Stimulated activated naive CD8-positive, alpha-beta T cell treated with anti-CD3 and anti-CD28 coated beads, Interleukin-15, amount 100 ng/mL, for 72 hours (primary cell): ENCODE measurements at regions not wholly inside any gene's neighbourhood (a gene's known extent, or its start where the extent isn't known, plus 50 kb on each side); places are given as distances from the start of the nearest gene placed in this dataset.
A peak's percentile ranks its signal among the peaks of the same experiment; 100 is the strongest.

ENCODE experiments used
- ATAC-seq: fragments of 150-1000 bp; cut with Tn5 transposase; 2 replicates; pipeline ENCODE4 v1.10.0; 2021; ENCODE audit warnings: mild to moderate bottlenecking, moderate library complexity
- DNase-seq, 2 donors: peaks; one replicate each; pipeline ENCODE4 v3.0.0; 2021 to 2022
- H3K27ac Mint-ChIP-seq, 2 donors: one replicate each; pipeline ENCODE4 v1.8.0; 2022; ENCODE audit warnings: mild to moderate bottlenecking in 2 of 2, mixed read lengths in 2 of 2, moderate library complexity in 2 of 2
- H3K27me3 Mint-ChIP-seq: one replicate; pipeline ENCODE4 v1.8.0; 2022; ENCODE audit warnings: mixed read lengths
- H3K4me1 Mint-ChIP-seq: one replicate; pipeline ENCODE4 v1.8.0; 2022; ENCODE audit warnings: mild to moderate bottlenecking, mixed read lengths
- H3K4me3 Mint-ChIP-seq, 2 donors: one replicate each; pipeline ENCODE4 v1.8.0; 2022; ENCODE audit warnings: mild to moderate bottlenecking in 2 of 2, mixed read lengths in 2 of 2, moderate library complexity in 1 of 2
- H3K9me3 Mint-ChIP-seq, 2 donors: one replicate each; pipeline ENCODE4 v1.8.0; 2022; ENCODE audit warnings: mixed read lengths in 2 of 2

DNA sequence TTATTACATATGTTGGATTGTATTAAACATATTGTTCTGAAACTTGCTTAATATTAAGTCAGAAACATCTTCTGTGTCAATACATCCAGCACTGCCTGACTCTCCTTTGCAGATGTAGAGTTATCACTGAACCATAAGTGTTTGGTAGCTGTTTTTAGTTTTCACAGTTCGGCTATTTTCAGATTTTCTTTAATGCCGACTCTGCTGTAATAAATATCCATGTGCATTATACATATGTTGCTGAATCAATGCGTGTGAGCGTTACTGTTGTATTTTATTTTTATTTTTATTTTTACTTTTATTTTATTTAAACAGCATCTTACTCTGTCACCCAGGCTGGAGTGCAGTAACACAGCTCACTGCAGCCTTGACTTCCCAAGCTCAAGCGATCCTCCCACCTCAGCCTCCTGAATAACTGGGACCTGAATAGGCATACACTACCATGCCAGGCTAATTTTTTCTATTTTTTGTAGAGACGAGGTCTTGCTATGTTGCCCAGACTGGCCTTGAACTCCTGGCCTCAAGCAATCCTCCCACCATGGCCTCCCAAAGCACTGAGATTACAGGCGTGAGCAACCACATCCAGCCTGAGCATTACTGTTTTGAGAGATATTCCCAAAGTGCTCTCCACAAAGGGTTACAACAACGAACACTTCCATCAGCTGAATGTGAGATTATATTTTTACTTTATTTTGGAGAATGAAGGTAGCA, 50.7 kb upstream of the NOCT start:
- Mint-ChIP-seq H3K9me3 (no peaks in the 10 kb centered on the region), H3K4me1 (no peaks in the 10 kb centered on the region), H3K4me3 (no peak overlapping the region), H3K27me3 (no peaks in the 10 kb centered on the region), H3K27ac (no peak overlapping the region)
- DNase-seq (no peak), ATAC-seq (no peak)

DNA sequence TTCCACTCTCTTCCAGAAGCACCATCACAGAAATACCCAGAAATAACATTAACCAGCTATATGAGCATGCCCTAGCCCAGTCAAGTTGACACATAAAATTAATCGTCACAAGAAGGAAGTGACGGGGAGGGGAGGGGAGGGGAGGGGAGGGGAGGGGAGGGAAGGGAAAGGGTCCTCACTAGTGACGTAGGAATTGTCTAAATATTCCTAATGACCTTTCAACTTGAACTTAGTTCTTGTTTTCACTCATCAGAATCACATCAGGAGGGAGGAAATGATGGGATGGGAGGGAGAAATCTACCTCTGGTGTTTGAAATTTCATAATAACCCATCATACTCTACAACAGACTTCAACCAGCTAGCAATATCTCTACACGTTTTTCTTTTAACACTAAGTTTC, 52.2 kb upstream of the NOCT start:
- DNase-seq (no peak), ATAC-seq (no peak)
- no peaks in the 10 kb centered on the region for H3K27me3 Mint-ChIP-seq
- H3K4me1 Mint-ChIP-seq: peaks cover 2% of the 10 kb centered on the region
- no peak overlapping the region for H3K4me3 Mint-ChIP-seq
- no peaks in the 10 kb centered on the region for H3K9me3 Mint-ChIP-seq
- H3K27ac Mint-ChIP-seq: no peak overlapping the region

DNA sequence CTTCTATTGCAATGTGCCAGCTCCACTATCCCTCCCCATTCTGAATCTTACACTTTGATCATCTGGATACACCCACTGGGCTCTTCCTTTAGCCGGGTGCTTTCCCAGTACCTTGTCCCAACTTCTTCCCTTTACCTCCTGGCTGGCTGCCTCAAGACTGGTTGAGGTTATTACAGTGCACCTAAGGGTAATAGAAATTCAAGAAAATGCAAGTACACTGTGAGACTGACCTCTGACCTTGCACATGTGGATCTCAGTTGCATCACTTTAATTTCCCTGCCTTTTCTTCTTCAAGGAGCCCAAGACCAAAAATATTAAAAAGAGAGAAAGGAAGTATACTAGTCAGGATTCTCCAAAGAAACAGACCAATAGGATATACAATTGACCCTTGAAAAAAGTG, 53.9 kb upstream of the NOCT start:
- Mint-ChIP-seq H3K27ac (no peak overlapping the region), H3K4me1 (peaks cover 5% of the 10 kb centered on the region), H3K27me3 (no peaks in the 10 kb centered on the region), H3K4me3 (no peak overlapping the region), H3K9me3 (no peaks in the 10 kb centered on the region)
- DNase-seq (no peak), ATAC-seq (no peak)

DNA sequence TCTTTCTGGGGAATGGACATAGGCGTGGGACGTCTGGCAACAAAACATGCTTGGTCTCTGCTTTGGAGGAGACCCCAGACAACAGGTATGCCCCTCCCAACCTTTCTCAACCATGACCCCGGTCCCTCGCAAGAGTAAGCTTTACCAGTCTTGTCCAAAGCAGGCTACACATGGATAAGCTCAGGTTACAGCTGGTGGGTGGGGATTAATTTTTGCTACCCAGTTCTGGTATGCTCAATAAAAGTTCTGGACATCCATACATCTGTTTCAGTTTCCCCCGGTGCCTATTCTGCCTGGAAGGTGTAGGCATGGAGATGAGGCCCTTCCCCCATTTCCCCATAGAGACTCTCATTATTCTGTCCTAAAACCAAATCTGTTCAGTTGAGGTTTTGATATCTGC, 54.5 kb upstream of the NOCT start:
- no peaks in the 10 kb centered on the region for H3K27me3 Mint-ChIP-seq
- H3K27ac Mint-ChIP-seq: no peak overlapping the region
- ATAC-seq: no peak
- no peak overlapping the region for H3K4me3 Mint-ChIP-seq
- H3K4me1 Mint-ChIP-seq: peaks cover 5% of the 10 kb centered on the region
- H3K9me3 Mint-ChIP-seq: no peaks in the 10 kb centered on the region
- DNase-seq: no peak

DNA sequence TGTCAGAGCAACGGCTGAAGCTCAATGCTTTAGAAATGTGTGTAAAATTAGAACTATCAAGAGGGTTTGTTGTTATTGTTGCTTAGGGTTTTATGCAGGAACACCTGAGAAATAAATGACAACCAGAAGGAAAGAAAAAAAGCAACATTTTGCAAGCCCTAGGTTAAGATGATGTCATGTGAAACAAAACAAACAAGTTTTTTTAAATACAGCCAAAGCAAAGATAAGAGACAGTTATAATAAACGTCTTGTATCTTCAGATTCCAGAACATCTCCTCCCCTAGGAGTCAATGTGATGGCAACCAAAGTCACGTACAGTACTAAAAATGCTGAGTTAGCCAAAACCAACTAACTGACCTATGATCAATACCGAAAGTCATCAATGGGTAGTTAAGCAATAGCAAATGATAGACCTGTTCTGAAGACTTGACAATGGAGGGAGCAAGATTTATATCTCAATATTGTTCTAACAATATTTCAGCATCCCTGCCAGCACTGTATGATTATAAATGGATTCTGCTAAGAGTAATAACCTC, 55.3 kb upstream of the NOCT start:
- H3K27ac Mint-ChIP-seq: no peak overlapping the region
- ATAC-seq (no peak), DNase-seq (no peak)
- H3K27me3 Mint-ChIP-seq: no peaks in the 10 kb centered on the region
- H3K4me3 Mint-ChIP-seq: no peak overlapping the region
- H3K4me1 Mint-ChIP-seq: peaks cover 5% of the 10 kb centered on the region
- no peaks in the 10 kb centered on the region for H3K9me3 Mint-ChIP-seq

DNA sequence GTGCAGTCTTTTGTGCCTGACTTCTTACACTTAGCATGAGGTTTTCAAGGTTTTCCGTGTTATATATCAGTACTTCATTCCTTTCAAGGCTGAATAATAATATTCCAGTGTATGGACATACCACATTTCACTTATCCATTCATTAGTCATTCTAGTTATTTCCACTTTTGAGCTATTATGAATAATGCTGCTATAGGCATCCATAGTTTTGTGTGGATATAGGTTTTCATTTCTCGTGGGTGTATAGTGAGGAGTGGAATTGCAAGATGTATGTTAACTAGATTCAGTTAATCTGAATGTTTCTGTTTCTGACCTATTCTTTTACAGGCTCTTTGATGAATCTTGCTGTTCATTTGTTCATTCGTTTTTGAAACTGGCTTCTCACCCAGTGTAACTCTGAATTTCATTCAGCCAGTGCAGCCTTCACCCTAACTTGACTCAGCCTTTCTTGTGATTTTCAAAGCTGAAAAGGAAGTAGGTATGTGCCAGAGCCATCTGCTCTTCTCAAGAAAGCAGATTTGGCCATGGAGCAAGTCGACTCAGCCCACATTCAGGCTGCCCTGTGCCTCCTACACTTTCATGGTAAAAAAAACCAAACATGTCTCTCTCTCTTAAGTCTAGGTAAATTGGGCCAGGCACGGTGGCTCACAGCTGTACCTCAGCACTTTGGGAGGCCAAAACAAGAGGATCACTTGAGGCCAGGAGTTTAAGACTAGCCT, 56.3 kb upstream of the NOCT start:
- H3K4me3 Mint-ChIP-seq: no peak overlapping the region
- no peak overlapping the region for H3K27ac Mint-ChIP-seq
- H3K27me3 Mint-ChIP-seq: no peaks in the 10 kb centered on the region
- no peaks in the 10 kb centered on the region for H3K9me3 Mint-ChIP-seq
- DNase-seq: no peak
- no peak for ATAC-seq
- peaks cover 5% of the 10 kb centered on the region for H3K4me1 Mint-ChIP-seq

DNA sequence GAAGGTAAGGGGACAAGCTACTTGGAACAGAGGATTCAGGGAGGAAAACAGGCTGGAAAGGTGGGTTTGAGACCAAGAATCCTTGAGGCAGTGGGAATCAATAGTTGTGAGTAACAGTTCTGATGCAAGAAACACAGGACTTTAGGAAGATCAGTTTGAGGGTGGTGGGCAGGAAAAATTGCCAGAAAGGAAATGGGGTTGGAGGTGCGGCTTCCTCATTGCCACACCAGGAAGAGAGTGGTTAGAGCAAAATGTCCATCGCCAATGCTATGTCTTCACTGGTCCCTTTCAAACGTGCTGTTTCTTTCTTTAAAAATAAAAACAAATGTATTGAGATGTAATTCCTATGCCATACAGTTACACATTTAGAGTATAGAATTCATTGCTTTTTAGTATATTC, 57.1 kb upstream of the NOCT start:
- Mint-ChIP-seq H3K27ac (no peak overlapping the region), H3K9me3 (no peaks in the 10 kb centered on the region), H3K4me1 (peaks cover 5% of the 10 kb centered on the region), H3K4me3 (no peak overlapping the region), H3K27me3 (no peaks in the 10 kb centered on the region)
- DNase-seq (no peak), ATAC-seq (no peak)

DNA sequence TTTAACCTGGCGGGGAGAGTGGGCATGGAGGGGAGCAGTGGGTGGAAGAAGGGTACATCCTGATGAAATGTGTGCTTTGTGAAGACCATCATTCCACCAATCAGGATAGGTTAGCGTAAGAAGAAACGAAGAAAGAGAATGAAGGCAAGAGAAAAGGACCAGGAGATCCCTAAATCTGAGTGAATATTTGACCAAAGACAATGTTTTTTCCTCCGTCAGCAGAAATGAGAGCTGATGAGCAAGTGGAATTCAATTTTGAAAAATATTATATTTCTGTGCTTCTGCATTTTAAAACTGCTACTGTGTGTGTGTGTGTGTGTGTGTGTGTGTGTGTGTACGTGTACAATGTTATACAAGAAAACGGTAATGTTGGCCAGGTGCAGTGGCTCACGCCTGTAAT, 58.3 kb upstream of the NOCT start:
- H3K27me3 Mint-ChIP-seq: no peaks in the 10 kb centered on the region
- no peak overlapping the region for H3K4me3 Mint-ChIP-seq
- DNase-seq (no peak), ATAC-seq (no peak)
- H3K27ac Mint-ChIP-seq: no peak overlapping the region
- no peaks in the 10 kb centered on the region for H3K9me3 Mint-ChIP-seq
- peaks cover 5% of the 10 kb centered on the region for H3K4me1 Mint-ChIP-seq

DNA sequence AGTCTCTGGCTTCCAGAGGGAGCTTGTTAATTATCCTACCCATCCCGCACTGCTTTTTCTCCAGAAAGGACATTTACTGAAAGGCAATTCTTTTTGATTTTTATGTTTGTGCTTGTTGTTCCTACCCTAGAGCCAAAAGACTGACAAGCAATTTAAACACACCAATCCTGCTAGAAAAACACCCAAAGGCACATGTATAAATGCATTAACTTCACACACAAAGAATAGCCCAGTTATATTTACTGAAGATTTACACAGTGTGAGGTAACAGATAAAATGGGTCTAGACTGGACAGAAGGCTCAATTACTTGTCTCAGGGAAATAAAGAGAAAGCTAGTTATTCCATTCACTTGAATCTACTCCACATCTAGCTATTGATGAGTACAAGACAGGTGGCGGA, 61.2 kb upstream of the NOCT start:
- Mint-ChIP-seq H3K27ac (no peak overlapping the region), H3K27me3 (no peaks in the 10 kb centered on the region), H3K9me3 (no peaks in the 10 kb centered on the region), H3K4me1 (peaks cover 5% of the 10 kb centered on the region), H3K4me3 (no peak overlapping the region)
- DNase-seq (no peak), ATAC-seq (no peak)

DNA sequence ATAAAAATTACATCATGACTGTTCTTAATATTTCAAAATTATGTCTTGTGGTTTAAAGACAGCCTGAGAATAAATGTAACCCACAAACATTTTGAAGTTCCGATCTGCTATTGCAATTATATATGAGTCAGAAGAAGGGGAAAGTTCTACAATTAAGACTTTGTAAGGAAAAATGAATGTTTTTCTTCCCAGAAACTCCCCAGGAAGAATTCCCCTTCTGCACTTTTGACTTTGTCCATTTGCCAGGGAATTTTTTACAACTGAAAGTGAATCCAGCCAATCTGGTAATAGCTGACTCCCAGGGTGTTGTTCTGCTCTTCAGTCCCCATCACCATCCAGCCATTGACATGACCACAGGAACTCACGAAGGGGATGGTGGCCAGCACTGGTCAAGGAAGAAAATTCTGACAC, 61.6 kb upstream of the NOCT start:
- no peaks in the 10 kb centered on the region for H3K9me3 Mint-ChIP-seq
- no peak for ATAC-seq
- H3K4me1 Mint-ChIP-seq: peaks cover 5% of the 10 kb centered on the region
- DNase-seq: no peak
- H3K4me3 Mint-ChIP-seq: no peak overlapping the region
- H3K27ac Mint-ChIP-seq: no peak overlapping the region
- H3K27me3 Mint-ChIP-seq: no peaks in the 10 kb centered on the region

DNA sequence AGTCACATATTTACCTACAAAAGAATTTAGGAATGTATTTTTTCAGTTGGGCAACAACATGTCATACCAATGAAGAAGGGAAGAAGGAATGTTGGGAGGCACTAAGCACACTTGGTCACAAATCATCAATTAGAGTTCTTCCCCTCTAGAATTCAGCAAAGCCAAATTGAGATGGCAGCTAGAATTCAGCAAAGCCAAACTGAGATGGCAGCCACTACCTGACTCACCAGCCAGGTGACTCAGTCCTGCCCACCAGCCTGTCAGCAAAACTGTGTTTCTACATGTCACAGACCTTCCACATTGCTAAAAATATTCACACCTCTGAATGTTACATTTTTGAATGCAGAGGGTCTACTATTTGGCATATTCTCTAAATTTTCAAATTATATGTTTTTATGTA, 63.2 kb upstream of the NOCT start:
- no peaks in the 10 kb centered on the region for H3K4me1 Mint-ChIP-seq
- peak; percentile 69 for ATAC-seq
- H3K4me3 Mint-ChIP-seq: no peak overlapping the region
- H3K27me3 Mint-ChIP-seq: no peaks in the 10 kb centered on the region
- DNase-seq: peak in 1 of 2 donors; percentile 14
- no peak overlapping the region for H3K27ac Mint-ChIP-seq
- no peaks in the 10 kb centered on the region for H3K9me3 Mint-ChIP-seq

DNA sequence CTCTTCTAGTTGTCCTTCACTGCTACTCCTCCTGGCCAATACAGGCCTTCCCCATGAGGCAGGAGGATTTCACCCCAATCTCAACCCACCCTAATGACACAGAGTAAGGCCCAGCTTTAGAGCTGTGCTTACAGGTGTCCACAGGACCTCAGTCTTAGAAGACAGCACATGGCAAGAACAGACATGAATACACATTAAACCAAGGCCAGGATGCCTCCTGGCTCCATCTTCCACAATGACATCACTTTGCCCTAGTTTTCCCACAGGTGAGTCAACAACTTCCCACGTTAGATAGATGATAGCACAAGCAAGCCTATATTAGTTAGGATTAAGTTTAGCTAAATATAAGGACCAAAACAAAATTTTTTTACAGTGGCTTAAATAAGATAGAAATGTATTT, 63.8 kb upstream of the NOCT start:
- Mint-ChIP-seq H3K9me3 (no peaks in the 10 kb centered on the region), H3K4me3 (no peak overlapping the region), H3K27me3 (no peaks in the 10 kb centered on the region), H3K4me1 (no peaks in the 10 kb centered on the region), H3K27ac (peak overlapping the region in 1 of 2 donors; percentile 85)
- DNase-seq: no peak
- no peak for ATAC-seq

DNA sequence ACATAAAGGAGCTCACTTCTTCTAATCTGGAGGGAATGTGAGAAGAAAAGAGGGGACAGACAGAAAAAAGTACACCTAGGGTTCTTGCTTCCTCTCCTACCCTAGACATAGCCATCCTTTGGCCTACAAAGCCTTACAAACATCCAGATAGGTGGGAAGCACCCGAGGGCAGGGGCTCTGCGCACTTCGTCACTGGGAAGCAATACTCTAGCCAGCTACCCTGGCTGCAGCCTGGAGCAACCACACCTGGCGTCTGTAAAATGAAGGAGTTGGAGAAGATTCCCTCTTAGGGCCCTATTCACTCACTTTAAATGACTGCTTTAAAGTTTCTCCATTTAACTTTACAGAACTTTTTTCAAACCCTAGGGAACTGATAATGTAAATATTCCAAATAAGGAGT, 65.7 kb upstream of the NOCT start:
- DNase-seq (no peak), ATAC-seq (no peak)
- Mint-ChIP-seq H3K4me3 (no peak overlapping the region), H3K9me3 (no peaks in the 10 kb centered on the region), H3K27ac (no peak overlapping the region), H3K4me1 (no peaks in the 10 kb centered on the region), H3K27me3 (no peaks in the 10 kb centered on the region)

DNA sequence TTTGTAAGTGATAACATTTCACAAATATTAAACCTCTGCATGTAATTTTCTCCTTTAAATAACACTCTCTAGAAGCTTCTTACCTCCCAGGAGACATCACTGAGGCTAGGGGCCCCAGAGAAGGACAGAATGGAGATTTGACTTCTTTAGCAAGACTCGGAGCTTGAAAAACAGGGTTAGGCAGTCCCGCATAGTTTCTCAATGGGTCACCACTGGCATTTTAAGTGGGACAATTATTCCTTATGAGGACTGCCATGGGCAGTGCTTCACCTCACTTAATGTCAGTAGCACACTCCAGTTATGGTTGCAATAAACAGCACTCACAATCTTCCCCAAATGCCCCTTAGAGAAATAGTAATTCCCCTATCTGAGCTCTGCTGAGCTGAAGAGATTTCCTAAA, 66.7 kb upstream of the NOCT start:
- DNase-seq (no peak), ATAC-seq (no peak)
- H3K4me3 Mint-ChIP-seq: no peak overlapping the region
- H3K4me1 Mint-ChIP-seq: no peaks in the 10 kb centered on the region
- H3K27ac Mint-ChIP-seq: no peak overlapping the region
- no peaks in the 10 kb centered on the region for H3K27me3 Mint-ChIP-seq
- H3K9me3 Mint-ChIP-seq: no peaks in the 10 kb centered on the region

DNA sequence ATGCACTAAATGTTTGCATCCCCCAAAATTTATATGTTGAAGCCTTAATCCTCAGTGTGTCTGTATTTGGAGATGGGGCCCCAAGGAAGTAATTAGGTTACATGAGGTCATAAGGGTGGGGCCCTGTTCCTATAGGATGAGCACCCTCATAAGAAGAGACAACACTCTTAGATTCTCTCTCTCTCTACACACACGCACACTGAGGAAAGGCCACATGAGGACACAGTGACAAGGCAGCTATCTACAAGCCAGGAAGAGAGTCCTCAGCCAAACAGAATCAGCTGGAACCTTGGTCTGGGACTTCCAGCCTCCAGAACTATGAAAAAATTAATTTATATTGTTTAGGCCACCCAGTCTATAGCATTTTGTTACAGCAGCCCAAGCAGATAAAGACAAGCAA, 69.3 kb upstream of the NOCT start:
- Mint-ChIP-seq H3K9me3 (no peaks in the 10 kb centered on the region), H3K4me3 (no peak overlapping the region), H3K4me1 (no peaks in the 10 kb centered on the region), H3K27ac (no peak overlapping the region), H3K27me3 (no peaks in the 10 kb centered on the region)
- ATAC-seq (no peak), DNase-seq (no peak)

DNA sequence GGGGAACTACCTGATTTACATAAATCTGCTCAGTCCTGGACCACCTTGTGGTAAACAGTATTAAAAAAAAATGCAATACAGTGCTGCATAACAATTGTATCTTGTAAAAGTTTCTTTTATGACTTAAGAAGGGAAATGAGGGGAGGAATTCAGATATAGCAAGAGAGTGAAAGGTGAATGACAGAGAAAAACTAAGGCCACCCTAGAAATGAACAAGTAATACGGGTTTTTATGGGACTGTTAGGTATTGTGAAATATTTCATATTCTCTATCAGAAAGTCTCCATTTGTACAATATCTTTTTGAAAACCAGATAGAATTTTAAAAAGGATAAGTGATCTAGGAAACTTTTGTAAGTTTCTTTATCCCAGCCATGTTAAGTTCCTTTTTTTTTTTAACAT, 69.7 kb upstream of the NOCT start:
- Mint-ChIP-seq H3K4me1 (no peaks in the 10 kb centered on the region), H3K27me3 (no peaks in the 10 kb centered on the region), H3K27ac (no peak overlapping the region), H3K4me3 (no peak overlapping the region), H3K9me3 (no peaks in the 10 kb centered on the region)
- ATAC-seq (no peak), DNase-seq (no peak)

DNA sequence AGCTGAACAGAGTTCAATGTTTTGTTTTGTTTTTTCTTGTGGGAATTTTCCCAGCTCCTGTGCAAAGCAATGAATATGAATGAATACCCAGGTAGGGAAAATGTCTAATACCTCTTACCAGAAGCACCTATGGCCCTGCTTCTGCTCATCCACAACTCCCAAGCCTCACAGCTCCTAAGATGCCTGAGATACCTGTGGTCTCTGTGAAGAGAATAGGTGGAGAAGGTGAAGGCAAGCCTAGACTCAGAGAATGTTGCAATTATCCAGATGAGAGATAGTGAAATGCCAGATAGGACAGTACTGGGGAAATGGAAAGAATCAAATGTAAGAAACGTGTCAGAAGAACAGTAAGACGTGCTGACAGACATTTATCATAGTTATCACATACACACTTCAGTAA, 70.2 kb upstream of the NOCT start:
- H3K27me3 Mint-ChIP-seq: no peaks in the 10 kb centered on the region
- H3K4me1 Mint-ChIP-seq: no peaks in the 10 kb centered on the region
- no peak for ATAC-seq
- no peak overlapping the region for H3K27ac Mint-ChIP-seq
- no peak overlapping the region for H3K4me3 Mint-ChIP-seq
- H3K9me3 Mint-ChIP-seq: no peaks in the 10 kb centered on the region
- DNase-seq: no peak
